PC-9 (cell line): ENCODE measurements at regions not wholly inside any gene's neighbourhood (a gene's known extent, or its start where the extent isn't known, plus 50 kb on each side); places are given as distances from the start of the nearest gene placed in this dataset.

ENCODE experiments used
- BruUV-seq: library from RNA; stranded (reverse); fragments of 400-500 nt; replicated peaks from 2 replicates; lab custom pipeline; 2021; lab: Mats Ljungman, UMichigan
- CTCF ChIA-PET: fragments of 300-600 bp; sonication (Branson Sonifier 250); formaldehyde crosslinking; loops from one replicate; lab custom pipeline; 2022; ENCODE audit warnings: antibody characterized with exemption; lab: Charles Lee
- POLR2A ChIA-PET: fragments of 300-600 bp; sonication (Branson Sonifier 250); formaldehyde crosslinking; loops from one replicate; lab custom pipeline; 2022; ENCODE audit warnings: antibody characterized with exemption; ENCODE audit not compliant: unreplicated experiment; lab: Charles Lee
- DNase-seq, 2 experiments: peaks; one replicate each; pipeline versions ENCODE4 v3.0.0 to v3.0.0-alpha.2; 2015 to 2022; ENCODE audit warnings: mixed read lengths in 1 of 2
- H2AFZ ChIP-seq: fragments of 200-600 bp; sonication (generic); 2 replicates; pipeline ENCODE4 v1.8.1; 2017; ENCODE audit warnings: antibody characterized with exemption
- H3F3A ChIP-seq: fragments of 200-600 bp; sonication (generic); 2 replicates; pipeline ENCODE4 v1.8.1; 2017; ENCODE audit warnings: antibody characterized with exemption, mild to moderate bottlenecking, low read depth; ENCODE audit not compliant: insufficient read depth
- H3K27ac ChIP-seq: fragments of 200-600 bp; sonication (generic); 2 replicates; pipeline ENCODE4 v1.6.1; 2016; ENCODE audit warnings: mixed run types
- H3K27me3 ChIP-seq: fragments of 200-600 bp; sonication (generic); 2 replicates; pipeline ENCODE4 v1.6.1; 2016; ENCODE audit warnings: low read depth, mixed run types; ENCODE audit not compliant: insufficient read depth
- H3K36me3 ChIP-seq: fragments of 200-600 bp; sonication (generic); 2 replicates; pipeline ENCODE4 v1.6.1; 2016; ENCODE audit warnings: low read depth, mixed run types
- H3K4me1 ChIP-seq: fragments of 200-600 bp; sonication (generic); replicated peaks from 2 replicates; pipeline ENCODE4 v1.6.1; 2016; ENCODE audit warnings: mixed run types; ENCODE audit not compliant: insufficient read depth
- H3K4me2 ChIP-seq: fragments of 200-600 bp; sonication (generic); 2 replicates; pipeline ENCODE4 v1.6.1; 2017; ENCODE audit warnings: mixed run types
- H3K4me3 ChIP-seq: fragments of 200-600 bp; sonication (generic); 2 replicates; pipeline ENCODE4 v1.6.1; 2016; ENCODE audit warnings: mixed run types
- H3K79me2 ChIP-seq: fragments of 200-600 bp; sonication (generic); 2 replicates; pipeline ENCODE4 v1.6.1; 2017; ENCODE audit warnings: low read depth, mixed run types
- H3K9me2 ChIP-seq: fragments of 200-600 bp; sonication (generic); 2 replicates; pipeline ENCODE4 v1.8.1; 2017; ENCODE audit warnings: mild to moderate bottlenecking; ENCODE audit not compliant: insufficient read depth
- H3K9me3 ChIP-seq: fragments of 200-600 bp; sonication (generic); 2 replicates; pipeline ENCODE4 v1.8.1; 2016; ENCODE audit warnings: low read depth; ENCODE audit not compliant: insufficient read depth
- H4K20me1 ChIP-seq: fragments of 200-600 bp; sonication (generic); 2 replicates; pipeline ENCODE4 v1.8.1; 2017; ENCODE audit not compliant: insufficient read depth
- EZH2 ChIP-seq: fragments of 200-600 bp; sonication (generic); IDR thresholded peaks from 2 replicates; pipeline ENCODE4 v1.8.0; 2017; ENCODE audit warnings: antibody characterized with exemption, low read depth
- intact Hi-C: fragments of 100-400 bp; cut with micrococcal nuclease; formaldehyde crosslinking; loops from one replicate; pipeline ENCODE4 v1.10.0; 2022; ENCODE audit not compliant: unreplicated experiment
- TF ChIP-seq, protein P1 (sequence below): fragments of 200-600 bp; sonication (generic); conservative IDR thresholded peaks from 2 replicates; pipeline ENCODE4 v1.6.1; 2017; ENCODE audit warnings: mixed run types, antibody characterized with exemption, mild to moderate bottlenecking, moderate library complexity

- Histone ChIP-seq H4K20me1 (no peaks in the 10 kb centered on the region), H3K27ac (no peak overlapping the region), H3K79me2 (no peaks in the 10 kb centered on the region), H3K36me3 (no peaks in the 10 kb centered on the region), H3K4me1 (no peaks in the 10 kb centered on the region), H3K27me3 (no peaks in the 10 kb centered on the region), H2AFZ (no peak overlapping the region), H3K9me2 (no peaks in the 10 kb centered on the region), H3K4me3 (no peak overlapping the region), H3K4me2 (no peak overlapping the region), H3F3A (no peaks in the 10 kb centered on the region), H3K9me3 (no peaks in the 10 kb centered on the region)
- intact Hi-C loops = no loop called here
- no TSS peak for BruUV-seq
- CTCF ChIA-PET = no interaction called here
- DNase-seq = no peak
- POLR2A ChIA-PET = no interaction called here
- no peak for TF ChIP-seq EZH2
- TF ChIP-seq, protein P1, sequence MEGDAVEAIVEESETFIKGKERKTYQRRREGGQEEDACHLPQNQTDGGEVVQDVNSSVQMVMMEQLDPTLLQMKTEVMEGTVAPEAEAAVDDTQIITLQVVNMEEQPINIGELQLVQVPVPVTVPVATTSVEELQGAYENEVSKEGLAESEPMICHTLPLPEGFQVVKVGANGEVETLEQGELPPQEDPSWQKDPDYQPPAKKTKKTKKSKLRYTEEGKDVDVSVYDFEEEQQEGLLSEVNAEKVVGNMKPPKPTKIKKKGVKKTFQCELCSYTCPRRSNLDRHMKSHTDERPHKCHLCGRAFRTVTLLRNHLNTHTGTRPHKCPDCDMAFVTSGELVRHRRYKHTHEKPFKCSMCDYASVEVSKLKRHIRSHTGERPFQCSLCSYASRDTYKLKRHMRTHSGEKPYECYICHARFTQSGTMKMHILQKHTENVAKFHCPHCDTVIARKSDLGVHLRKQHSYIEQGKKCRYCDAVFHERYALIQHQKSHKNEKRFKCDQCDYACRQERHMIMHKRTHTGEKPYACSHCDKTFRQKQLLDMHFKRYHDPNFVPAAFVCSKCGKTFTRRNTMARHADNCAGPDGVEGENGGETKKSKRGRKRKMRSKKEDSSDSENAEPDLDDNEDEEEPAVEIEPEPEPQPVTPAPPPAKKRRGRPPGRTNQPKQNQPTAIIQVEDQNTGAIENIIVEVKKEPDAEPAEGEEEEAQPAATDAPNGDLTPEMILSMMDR = no peak
These were observed 123.9 kb upstream of the VAMP7 start for GRCh38 chrX:155757046-155757759.

DNA sequence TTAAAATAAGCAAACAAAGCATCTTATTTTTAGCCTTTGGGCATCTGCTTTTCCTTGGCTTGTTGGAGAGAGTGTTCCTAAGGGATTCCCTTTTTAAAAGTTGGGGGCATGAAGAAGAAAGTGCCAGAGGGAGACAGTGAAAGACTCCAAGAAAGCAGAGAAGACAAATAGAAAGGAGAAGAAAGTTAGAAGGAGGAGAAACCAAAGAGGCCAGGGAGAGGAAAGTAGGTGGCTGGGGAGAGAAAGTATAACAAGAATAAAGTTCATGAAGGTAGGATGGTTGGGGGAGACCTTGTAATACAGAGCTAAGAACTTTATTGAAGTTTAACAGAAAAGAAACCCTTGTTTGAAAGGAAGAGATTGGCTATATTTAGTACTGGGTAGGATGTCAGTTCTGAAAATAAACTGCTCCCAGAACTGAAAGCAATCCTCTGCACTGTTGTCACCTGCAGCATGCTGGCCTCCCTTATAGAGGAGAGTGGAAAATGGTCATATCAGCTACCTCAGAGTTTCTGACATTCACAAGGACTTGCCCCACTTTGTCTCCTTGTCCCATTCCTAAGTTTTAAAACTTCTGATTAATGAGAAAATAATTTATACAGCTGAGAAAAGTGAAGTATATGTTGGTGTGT is 125.3 kb upstream of the VAMP7 start:
- Histone ChIP-seq H4K20me1 (no peaks in the 10 kb centered on the region), H3K27me3 (no peaks in the 10 kb centered on the region), H3K9me3 (no peaks in the 10 kb centered on the region), H3K4me2 (no peak overlapping the region), H3K27ac (no peak overlapping the region), H3F3A (no peaks in the 10 kb centered on the region), H2AFZ (no peak overlapping the region), H3K4me3 (no peak overlapping the region), H3K36me3 (no peaks in the 10 kb centered on the region), H3K79me2 (no peaks in the 10 kb centered on the region), H3K4me1 (no peaks in the 10 kb centered on the region), H3K9me2 (no peaks in the 10 kb centered on the region)
- no peak for DNase-seq
- TF ChIP-seq, protein P1 = no peak
- no peak for TF ChIP-seq EZH2
- intact Hi-C loops = no loop called here
- CTCF ChIA-PET = no interaction called here
- BruUV-seq = no TSS peak
- POLR2A ChIA-PET = no interaction called here

GRCh38 chrX:155751131-155751530 is 130.0 kb upstream of the VAMP7 start:
- H3F3A ChIP-seq = no peaks in the 10 kb centered on the region
- TF ChIP-seq, protein P1 = no peak
- no peak for TF ChIP-seq EZH2
- no peaks in the 10 kb centered on the region for H3K9me3 ChIP-seq
- no peaks in the 10 kb centered on the region for H3K36me3 ChIP-seq
- ChIA-PET POLR2A (no interaction called here), CTCF (no interaction called here)
- no peak overlapping the region for H2AFZ ChIP-seq
- H3K9me2 ChIP-seq = no peaks in the 10 kb centered on the region
- no peaks in the 10 kb centered on the region for H4K20me1 ChIP-seq
- peaks cover 10% of the 10 kb centered on the region for H3K4me1 ChIP-seq
- H3K4me2 ChIP-seq = no peak overlapping the region
- no peak overlapping the region for H3K4me3 ChIP-seq
- H3K27ac ChIP-seq = no peak overlapping the region
- intact Hi-C loops = no loop called here
- H3K79me2 ChIP-seq = no peaks in the 10 kb centered on the region
- no peak for DNase-seq
- H3K27me3 ChIP-seq = no peaks in the 10 kb centered on the region
- BruUV-seq = no TSS peak
